Activated naive CD8-positive, alpha-beta T cell treated with anti-CD3 and anti-CD28 coated beads, Interleukin-2, amount 10 ng/mL, durations not matched to agents 7 days and 5 days (primary cell): ENCODE measurements at regions not wholly inside any gene's neighbourhood (a gene's known extent, or its start where the extent isn't known, plus 50 kb on each side); places are given as distances from the start of the nearest gene placed in this dataset.

Experiments used
- ATAC-seq: fragments of 150-1000 bp; cut with Tn5 transposase; one replicate; pipeline ENCODE4 v1.10.0; 2021; ENCODE audit warnings: low read depth, moderate library complexity
- POLR2A ChIA-PET: fragments of 350-600 bp; sonication (Branson Sonifier 250); formaldehyde crosslinking; loops from one replicate; lab custom pipeline; 2021; ENCODE audit warnings: antibody characterized with exemption; lab: Charles Lee
- DNase-seq: peaks from one replicate; pipeline ENCODE4 v3.0.0; 2021
- H3K27ac Mint-ChIP-seq: one replicate; pipeline ENCODE4 v1.8.0; 2022; ENCODE audit warnings: mild to moderate bottlenecking, mixed read lengths
- H3K27me3 Mint-ChIP-seq: one replicate; pipeline ENCODE4 v1.8.0; 2022; ENCODE audit warnings: mild to moderate bottlenecking, moderate library complexity, mixed read lengths
- H3K36me3 Mint-ChIP-seq: one replicate; pipeline ENCODE4 v1.8.0; 2021; ENCODE audit warnings: mild to moderate bottlenecking, mixed read lengths
- H3K4me1 Mint-ChIP-seq: one replicate; pipeline ENCODE4 v1.8.0; 2021; ENCODE audit warnings: mixed read lengths
- H3K4me3 Mint-ChIP-seq: one replicate; pipeline ENCODE4 v1.8.0; 2022; ENCODE audit warnings: mild to moderate bottlenecking, moderate library complexity, mixed read lengths
- H3K9me3 Mint-ChIP-seq: one replicate; pipeline ENCODE4 v1.8.0; 2021; ENCODE audit warnings: mixed read lengths

DNA sequence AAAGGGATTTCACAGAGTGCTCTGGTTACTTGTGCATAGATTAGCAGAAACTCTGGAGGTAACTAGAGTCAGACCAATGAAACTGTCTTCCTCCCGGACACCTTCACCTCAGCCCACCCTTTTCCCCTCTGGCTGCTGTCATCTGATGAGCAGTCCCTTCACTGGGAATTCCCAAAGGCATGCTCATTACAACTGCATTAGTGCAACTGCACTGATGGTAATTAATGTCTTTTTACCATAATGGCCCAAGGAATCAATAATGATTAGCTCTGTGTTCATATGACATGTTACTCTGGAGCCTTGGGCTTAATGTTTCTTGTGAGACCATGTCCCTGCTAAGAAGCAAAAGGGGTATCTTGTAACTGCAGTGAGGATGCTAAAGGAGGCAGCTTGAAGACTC, 304.5 kb downstream of the GRIN2B start:
- no peaks in the 10 kb centered on the region for H3K9me3 Mint-ChIP-seq
- H3K27me3 Mint-ChIP-seq = no peaks in the 10 kb centered on the region
- H3K27ac Mint-ChIP-seq = no peak overlapping the region
- ATAC-seq (no peak), DNase-seq (no peak)
- no peaks in the 10 kb centered on the region for H3K4me1 Mint-ChIP-seq
- POLR2A ChIA-PET = no interaction called here
- H3K36me3 Mint-ChIP-seq = no peaks in the 10 kb centered on the region
- H3K4me3 Mint-ChIP-seq = no peak overlapping the region

GRCh38 chr12:13670285-13670866, 311.0 kb downstream of the GRIN2B start:
- Mint-ChIP-seq H3K9me3 (no peaks in the 10 kb centered on the region), H3K27me3 (peaks cover 12% of the 10 kb centered on the region), H3K4me1 (no peaks in the 10 kb centered on the region), H3K4me3 (no peak overlapping the region), H3K27ac (no peak overlapping the region), H3K36me3 (no peaks in the 10 kb centered on the region)
- POLR2A ChIA-PET = no interaction called here
- ATAC-seq = no peak
- no peak for DNase-seq

DNA sequence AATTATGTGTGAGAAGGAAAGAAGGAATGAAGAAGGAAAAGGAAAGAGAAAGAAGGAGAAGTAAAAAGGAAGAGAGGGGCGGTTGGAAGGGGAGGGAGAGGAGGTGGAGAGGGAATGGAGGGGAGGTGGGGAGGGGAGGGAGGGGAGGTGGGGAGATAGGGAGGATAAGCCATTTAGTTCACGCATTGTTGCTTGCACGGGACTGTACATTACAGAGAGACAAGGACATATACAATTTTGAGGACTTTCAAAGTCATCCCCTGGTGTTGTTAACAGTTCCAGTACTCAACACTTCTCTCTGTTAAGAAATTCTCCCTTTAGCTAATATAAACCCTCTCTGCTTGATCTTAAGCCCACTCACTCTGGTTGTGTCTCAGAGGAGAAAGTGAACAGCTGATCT, 312.5 kb downstream of the GRIN2B start:
- Mint-ChIP-seq H3K4me1 (no peaks in the 10 kb centered on the region), H3K27me3 (peaks cover 15% of the 10 kb centered on the region), H3K4me3 (no peak overlapping the region), H3K27ac (no peak overlapping the region), H3K9me3 (no peaks in the 10 kb centered on the region), H3K36me3 (no peaks in the 10 kb centered on the region)
- DNase-seq (no peak), ATAC-seq (no peak)
- POLR2A ChIA-PET = no interaction called here

GRCh38 chr12:13666806-13667205, 314.6 kb downstream of the GRIN2B start:
- H3K36me3 Mint-ChIP-seq = no peaks in the 10 kb centered on the region
- no peak overlapping the region for H3K4me3 Mint-ChIP-seq
- DNase-seq (no peak), ATAC-seq (no peak)
- POLR2A ChIA-PET = no interaction called here
- no peak overlapping the region for H3K27ac Mint-ChIP-seq
- H3K27me3 Mint-ChIP-seq = peaks cover 15% of the 10 kb centered on the region
- no peaks in the 10 kb centered on the region for H3K9me3 Mint-ChIP-seq
- no peaks in the 10 kb centered on the region for H3K4me1 Mint-ChIP-seq

DNA sequence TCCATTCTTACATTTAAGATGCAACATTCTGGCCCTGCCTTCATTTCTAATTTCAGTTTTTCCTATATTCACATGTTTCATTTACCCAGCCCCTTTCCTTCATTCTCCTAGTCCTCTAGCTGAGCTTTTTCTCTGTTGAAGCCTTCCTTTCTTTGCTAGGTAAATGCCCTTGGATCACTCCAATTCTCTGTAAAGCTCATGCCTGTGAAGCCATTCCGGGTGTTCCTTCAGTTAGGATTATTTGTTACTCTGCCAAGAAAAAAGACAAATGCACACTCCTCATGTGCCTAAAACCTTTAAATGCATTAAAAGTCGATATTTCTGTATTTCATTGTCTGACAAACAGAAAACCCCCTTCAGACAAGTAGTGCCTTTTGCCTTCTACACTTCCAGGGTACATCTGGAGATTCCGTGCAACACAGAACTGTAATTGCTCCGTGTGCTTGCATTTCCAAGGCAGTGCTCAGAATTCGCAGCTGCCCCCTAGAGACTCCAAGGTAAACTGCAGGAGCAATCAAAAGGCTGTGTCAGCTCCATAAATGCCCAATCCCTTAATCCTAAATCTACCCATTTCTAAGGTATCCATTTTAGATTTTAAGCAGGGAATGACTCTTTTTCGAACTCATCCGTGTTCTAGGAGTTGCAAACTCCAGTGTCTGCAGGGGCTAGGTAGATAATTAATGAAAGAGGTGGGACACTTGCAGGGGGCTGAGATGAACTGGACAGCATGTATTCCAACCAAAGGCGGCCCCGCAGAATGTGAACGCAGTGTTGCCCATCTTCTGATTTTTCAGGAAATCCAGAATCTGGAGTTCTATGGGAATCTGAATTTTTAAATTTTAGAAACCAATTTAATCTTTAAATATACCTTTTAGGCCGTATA, 320.2 kb downstream of the GRIN2B start:
- no peaks in the 10 kb centered on the region for H3K36me3 Mint-ChIP-seq
- POLR2A ChIA-PET = no interaction called here
- ATAC-seq (no peak), DNase-seq (no peak)
- H3K27me3 Mint-ChIP-seq = peaks cover 4% of the 10 kb centered on the region
- H3K4me3 Mint-ChIP-seq = no peak overlapping the region
- H3K9me3 Mint-ChIP-seq = no peaks in the 10 kb centered on the region
- H3K4me1 Mint-ChIP-seq = peaks cover 2% of the 10 kb centered on the region
- no peak overlapping the region for H3K27ac Mint-ChIP-seq

GRCh38 chr12:13654456-13654855, 326.9 kb downstream of the GRIN2B start:
- no peaks in the 10 kb centered on the region for H3K27me3 Mint-ChIP-seq
- ATAC-seq (no peak), DNase-seq (no peak)
- no peak overlapping the region for H3K4me3 Mint-ChIP-seq
- POLR2A ChIA-PET = no interaction called here
- H3K4me1 Mint-ChIP-seq = peaks cover 2% of the 10 kb centered on the region
- H3K9me3 Mint-ChIP-seq = no peaks in the 10 kb centered on the region
- no peak overlapping the region for H3K27ac Mint-ChIP-seq
- H3K36me3 Mint-ChIP-seq = no peaks in the 10 kb centered on the region

DNA sequence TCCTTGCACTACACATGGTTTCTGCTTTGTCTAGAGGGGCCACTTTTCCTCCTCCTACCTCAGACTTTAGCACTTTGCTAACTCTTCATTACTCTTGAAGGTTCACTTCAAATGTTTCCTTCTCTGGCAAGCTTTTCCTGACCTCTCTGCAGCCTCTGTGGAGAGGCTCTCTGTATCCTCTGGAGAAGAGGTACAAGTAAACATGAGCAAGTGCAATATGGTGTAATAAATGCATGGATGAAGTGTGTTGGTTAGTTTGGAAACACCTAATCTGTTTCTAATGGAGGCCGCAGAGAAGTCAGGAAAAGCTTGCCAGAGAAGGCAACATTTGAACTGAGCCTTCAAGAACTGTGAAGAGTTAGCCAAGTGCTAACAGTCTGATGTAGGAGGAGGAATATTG, 329.3 kb downstream of the GRIN2B start:
- Mint-ChIP-seq H3K4me3 (no peak overlapping the region), H3K4me1 (peaks cover 2% of the 10 kb centered on the region), H3K27ac (no peak overlapping the region), H3K9me3 (no peaks in the 10 kb centered on the region), H3K27me3 (no peaks in the 10 kb centered on the region), H3K36me3 (no peaks in the 10 kb centered on the region)
- POLR2A ChIA-PET = no interaction called here
- ATAC-seq (no peak), DNase-seq (no peak)

- no peak overlapping the region for H3K4me3 Mint-ChIP-seq
- DNase-seq (no peak), ATAC-seq (no peak)
- no peak overlapping the region for H3K27ac Mint-ChIP-seq
- no peaks in the 10 kb centered on the region for H3K9me3 Mint-ChIP-seq
- POLR2A ChIA-PET = no interaction called here
- H3K4me1 Mint-ChIP-seq = no peaks in the 10 kb centered on the region
- H3K27me3 Mint-ChIP-seq = peaks cover 2% of the 10 kb centered on the region
- no peaks in the 10 kb centered on the region for H3K36me3 Mint-ChIP-seq
Measured at GRCh38 chr12:13635709-13636108, 345.7 kb downstream of the GRIN2B start.

- ATAC-seq = no peak
- DNase-seq = no peak
- Mint-ChIP-seq H3K27ac (no peak overlapping the region), H3K4me1 (no peaks in the 10 kb centered on the region), H3K27me3 (peaks cover 1% of the 10 kb centered on the region), H3K9me3 (no peaks in the 10 kb centered on the region), H3K36me3 (no peaks in the 10 kb centered on the region), H3K4me3 (no peak overlapping the region)
- POLR2A ChIA-PET = no interaction called here
Measured at GRCh38 chr12:13631873-13632272, 349.5 kb downstream of the GRIN2B start.

DNA sequence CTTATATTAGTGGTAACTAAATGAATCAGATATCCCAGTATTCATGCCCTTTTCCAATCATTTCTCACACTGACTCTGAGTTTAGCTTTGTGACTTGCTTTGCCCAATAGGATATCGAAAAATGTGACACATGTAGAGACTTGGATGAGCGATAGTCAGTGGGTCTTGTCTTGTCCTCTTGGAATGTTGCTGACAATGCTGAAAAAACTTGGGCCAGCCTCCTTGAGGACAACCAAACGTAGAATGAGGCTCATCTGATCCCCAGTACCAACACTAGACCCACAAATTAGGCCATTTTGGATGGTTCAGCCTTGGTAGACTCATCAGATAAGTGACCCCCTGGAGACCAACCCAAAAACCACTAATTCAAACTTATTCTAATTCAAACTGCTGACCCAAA, 351.0 kb downstream of the GRIN2B start:
- no peaks in the 10 kb centered on the region for H3K4me1 Mint-ChIP-seq
- DNase-seq = no peak
- POLR2A ChIA-PET = no interaction called here
- no peak for ATAC-seq
- no peaks in the 10 kb centered on the region for H3K9me3 Mint-ChIP-seq
- peaks cover 1% of the 10 kb centered on the region for H3K27me3 Mint-ChIP-seq
- H3K27ac Mint-ChIP-seq = no peak overlapping the region
- H3K4me3 Mint-ChIP-seq = no peak overlapping the region
- H3K36me3 Mint-ChIP-seq = no peaks in the 10 kb centered on the region

GRCh38 chr12:13628067-13628466, 353.3 kb downstream of the GRIN2B start:
- no peaks in the 10 kb centered on the region for H3K36me3 Mint-ChIP-seq
- POLR2A ChIA-PET = no interaction called here

GRCh38 chr12:13627536-13627935, 353.9 kb downstream of the GRIN2B start:
- Mint-ChIP-seq H3K27me3 (peaks cover 1% of the 10 kb centered on the region), H3K27ac (no peak overlapping the region), H3K4me3 (no peak overlapping the region), H3K4me1 (no peaks in the 10 kb centered on the region), H3K9me3 (no peaks in the 10 kb centered on the region), H3K36me3 (no peaks in the 10 kb centered on the region)
- DNase-seq (no peak), ATAC-seq (no peak)
- POLR2A ChIA-PET = no interaction called here

More at GRCh38 chr12:13628067-13628466, 353.3 kb downstream of the GRIN2B start:
- H3K4me3 Mint-ChIP-seq = no peak overlapping the region
- no peaks in the 10 kb centered on the region for H3K9me3 Mint-ChIP-seq
- H3K27ac Mint-ChIP-seq = no peak overlapping the region
- DNase-seq (no peak), ATAC-seq (no peak)
- no peaks in the 10 kb centered on the region for H3K4me1 Mint-ChIP-seq
- H3K27me3 Mint-ChIP-seq = peaks cover 1% of the 10 kb centered on the region

DNA sequence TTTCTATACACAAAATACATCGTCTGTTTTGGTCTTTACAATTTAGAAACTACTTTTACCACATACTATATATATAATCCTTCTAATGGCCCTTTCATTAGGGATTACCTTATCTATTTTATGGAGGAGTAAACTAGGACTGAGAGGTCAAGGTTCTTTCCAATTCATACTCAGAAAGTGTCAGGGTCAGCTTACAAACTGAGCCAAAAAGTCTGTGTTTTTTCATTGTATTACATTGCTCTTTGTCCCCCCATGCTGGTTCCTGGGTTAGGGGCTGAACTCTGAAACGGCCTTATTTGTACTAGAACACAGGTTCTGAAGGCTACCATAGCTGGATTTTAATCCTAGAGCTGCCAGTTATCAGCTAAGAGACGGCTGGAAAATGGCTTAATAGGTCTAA, 368.1 kb downstream of the GRIN2B start:
- Mint-ChIP-seq H3K36me3 (no peaks in the 10 kb centered on the region), H3K4me1 (no peaks in the 10 kb centered on the region), H3K4me3 (no peak overlapping the region), H3K27ac (no peak overlapping the region), H3K9me3 (no peaks in the 10 kb centered on the region), H3K27me3 (peaks cover 1% of the 10 kb centered on the region)
- ATAC-seq (no peak), DNase-seq (no peak)
- POLR2A ChIA-PET = interaction anchor here (0.6 kb wide), 1 partner anchor 12 kb away, joined by 3 read pairs; no protein-coding TSS in a partner anchor
